HG02885 (cell line): ENCODE measurements at regions not wholly inside any gene's neighbourhood (a gene's known extent, or its start where the extent isn't known, plus 50 kb on each side); places are given as distances from the start of the nearest gene placed in this dataset.
A peak's percentile ranks its signal among the peaks of the same experiment; 100 is the strongest.
"Not testable (repeated sequence)": the region's sequence is repeated elsewhere in the genome, so short reads cannot be mapped to it uniquely, and the experiment has no call there.

ENCODE experiments used
- ATAC-seq: cut with Tn5 transposase; IDR thresholded peaks from one replicate; pipeline ENCODE4 v1.9.1; 2021; ENCODE audit warnings: mild to moderate bottlenecking; ENCODE audit not compliant: unreplicated experiment, poor library complexity

GRCh38 chr2:189306525-189306924 lies 127.0 kb upstream of the COL5A2 start:
- ATAC-seq, result no peak

GRCh38 chr2:189308056-189308790 lies 128.7 kb upstream of the COL5A2 start:
- no peak for ATAC-seq

GRCh38 chr2:189309331-189309730 lies 129.8 kb upstream of the COL5A2 start:
- no peak for ATAC-seq

GRCh38 chr2:189312211-189312610 lies 129.1 kb upstream of the WDR75 start:
- ATAC-seq, result no peak

- no peak for ATAC-seq
Measured at GRCh38 chr2:189312643-189313042, 128.6 kb upstream of the WDR75 start.

GRCh38 chr2:189318761-189319160 lies 122.5 kb upstream of the WDR75 start:
- no peak for ATAC-seq

GRCh38 chr2:189319424-189319823 lies 121.8 kb upstream of the WDR75 start:
- not testable (repeated sequence) for ATAC-seq

GRCh38 chr2:189327879-189328847 lies 113.1 kb upstream of the WDR75 start:
- ATAC-seq, result no peak

- no peak for ATAC-seq
Measured at GRCh38 chr2:189328848-189329245, 112.4 kb upstream of the WDR75 start.

- ATAC-seq, result no peak
Measured at GRCh38 chr2:189336276-189336975, 104.8 kb upstream of the WDR75 start.

GRCh38 chr2:189337656-189338055 lies 103.6 kb upstream of the WDR75 start:
- ATAC-seq, result no peak

GRCh38 chr2:189338115-189338514 lies 103.2 kb upstream of the WDR75 start:
- ATAC-seq, result no peak

- no peak for ATAC-seq
Measured at GRCh38 chr2:189341077-189341476, 100.2 kb upstream of the WDR75 start.

GRCh38 chr2:189344043-189344442 lies 97.2 kb upstream of the WDR75 start:
- ATAC-seq, result no peak

- peak; percentile 75 for ATAC-seq
Measured at GRCh38 chr2:189347540-189347939, 93.7 kb upstream of the WDR75 start.

- ATAC-seq, result no peak
Measured at GRCh38 chr2:189348369-189348768, 92.9 kb upstream of the WDR75 start.

- ATAC-seq, result no peak
Measured at GRCh38 chr2:189350540-189351209, 90.6 kb upstream of the WDR75 start.

GRCh38 chr2:189351933-189352332 lies 89.3 kb upstream of the WDR75 start:
- not testable (repeated sequence) for ATAC-seq

- ATAC-seq, result not testable (repeated sequence)
Measured at GRCh38 chr2:189357375-189357774, 83.9 kb upstream of the WDR75 start.

- ATAC-seq, result no peak
Measured at GRCh38 chr2:189360861-189361260, 80.4 kb upstream of the WDR75 start.
